VCaP (cell line): ENCODE measurements at regions not wholly inside any gene's neighbourhood (a gene's known extent, or its start where the extent isn't known, plus 50 kb on each side); places are given as distances from the start of the nearest gene placed in this dataset.

Source experiments
- H3K27ac ChIP-seq: fragments of 450-650 bp; 2 replicates; pipeline ENCODE4 v1.5.1; 2017
- CTCF ChIP-seq: fragments of 450-650 bp; conservative IDR thresholded peaks from 2 replicates; pipeline ENCODE4 v1.5.1; 2017; ENCODE audit warnings: mild to moderate bottlenecking, moderate library complexity

GRCh38 chr10:91006001-91006751 lies 85.3 kb upstream of the ANKRD1 start:
- TF ChIP-seq CTCF = peak; percentile 93
- H3K27ac ChIP-seq = no peak overlapping the region

- no peak overlapping the region for H3K27ac ChIP-seq
- no peak for TF ChIP-seq CTCF
Observed at GRCh38 chr10:91006752-91007346, 86.0 kb upstream of the ANKRD1 start.

- H3K27ac ChIP-seq = no peak overlapping the region
- no peak for TF ChIP-seq CTCF
Observed at GRCh38 chr10:91007655-91008054, 86.8 kb upstream of the ANKRD1 start.

GRCh38 chr10:91009121-91009520 lies 88.2 kb upstream of the ANKRD1 start:
- H3K27ac ChIP-seq = no peak overlapping the region
- TF ChIP-seq CTCF = no peak

GRCh38 chr10:91010952-91011351 lies 90.1 kb upstream of the ANKRD1 start:
- no peak overlapping the region for H3K27ac ChIP-seq
- no peak for TF ChIP-seq CTCF

- no peak overlapping the region for H3K27ac ChIP-seq
- no peak for TF ChIP-seq CTCF
Observed at GRCh38 chr10:91012502-91012901, 91.6 kb upstream of the ANKRD1 start.

GRCh38 chr10:91013985-91014384 lies 93.1 kb upstream of the ANKRD1 start:
- no peak overlapping the region for H3K27ac ChIP-seq
- TF ChIP-seq CTCF = no peak
